ENCODE measurements at regions not wholly inside any gene's neighbourhood (a gene's known extent, or its start where the extent isn't known, plus 50 kb on each side); places are given as distances from the start of the nearest gene placed in this dataset.
"Not testable (repeated sequence)": the region's sequence is repeated elsewhere in the genome, so short reads cannot be mapped to it uniquely, and the experiment has no call there.

DNA sequence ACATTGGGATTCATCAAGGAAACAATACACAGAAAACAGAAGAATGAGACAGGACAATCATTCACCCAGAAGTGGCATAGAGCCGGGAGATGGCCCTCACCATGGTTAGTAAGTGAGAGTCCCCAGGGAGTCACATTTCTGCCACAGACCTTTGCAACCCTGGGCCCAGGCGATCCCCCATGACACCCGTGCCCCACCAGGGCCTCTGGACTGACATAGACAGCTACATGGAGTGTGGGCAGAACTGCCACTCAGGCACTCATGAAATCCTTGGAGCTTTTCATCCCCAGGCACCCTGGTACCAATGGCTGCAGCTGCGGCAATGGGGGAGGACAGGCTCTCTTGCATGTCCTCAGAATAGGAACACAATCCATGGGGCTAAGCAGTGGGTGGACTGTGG is 174.5 kb upstream of the TRPC4 start:
- DNase-seq (ENCODE audit: missing footprints) (no peak), ATAC-seq (no peak)
- intact Hi-C loops (cut with DNase I) = loop anchor here (10.0 kb wide), 1 partner anchor 169 kb away; no protein-coding TSS in a partner anchor

- ATAC-seq = no peak
- intact Hi-C loops (cut with DNase I) = loop anchor here (10.0 kb wide), 1 partner anchor 168 kb away; no protein-coding TSS in a partner anchor
- DNase-seq (ENCODE audit: missing footprints) = no peak
These were observed 173.2 kb upstream of the TRPC4 start for GRCh38 chr13:38042771-38043170.

DNA sequence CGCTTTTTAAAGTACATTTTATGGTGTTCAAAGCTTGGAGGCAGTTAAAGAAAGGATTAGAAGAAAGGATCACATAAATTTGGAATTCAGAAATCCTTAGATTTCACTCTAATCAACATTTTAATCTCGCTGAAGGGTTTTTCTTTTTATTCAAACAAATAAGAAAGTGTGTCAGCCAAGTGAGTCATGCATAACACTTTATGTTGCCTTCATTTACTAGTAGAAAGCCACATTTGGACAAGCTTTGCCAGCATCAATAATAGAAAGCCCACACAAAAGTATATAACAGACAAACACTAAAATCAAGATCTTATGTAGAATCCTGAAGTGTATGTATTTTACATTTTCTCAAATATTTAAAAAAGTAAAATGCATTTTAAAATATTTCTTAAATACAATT is 154.9 kb upstream of the TRPC4 start:
- DNase-seq (ENCODE audit: missing footprints) (no peak), ATAC-seq (no peak)
- intact Hi-C loops (cut with DNase I) = no loop called here

DNA sequence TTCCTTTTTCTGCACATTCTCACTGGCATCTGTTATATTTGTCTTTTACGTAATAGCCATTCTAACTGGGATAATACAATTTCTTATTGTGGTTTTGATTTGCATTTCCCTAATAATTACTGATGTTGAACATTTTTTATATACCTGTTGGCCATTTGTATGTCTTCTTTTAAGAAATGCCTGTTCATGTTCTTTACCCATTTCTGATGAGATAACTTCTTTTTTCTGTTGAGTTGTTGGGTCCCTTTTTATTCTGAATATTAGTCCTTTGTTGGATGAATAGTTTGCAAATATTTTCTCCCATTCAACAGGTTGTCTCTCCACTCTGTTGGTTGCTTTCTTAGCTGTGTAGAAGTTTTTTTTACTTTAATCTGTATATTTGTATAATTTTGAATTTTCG is 147.7 kb upstream of the TRPC4 start:
- DNase-seq (ENCODE audit: missing footprints) = no peak
- no peak for ATAC-seq
- intact Hi-C loops (cut with DNase I) = no loop called here

DNA sequence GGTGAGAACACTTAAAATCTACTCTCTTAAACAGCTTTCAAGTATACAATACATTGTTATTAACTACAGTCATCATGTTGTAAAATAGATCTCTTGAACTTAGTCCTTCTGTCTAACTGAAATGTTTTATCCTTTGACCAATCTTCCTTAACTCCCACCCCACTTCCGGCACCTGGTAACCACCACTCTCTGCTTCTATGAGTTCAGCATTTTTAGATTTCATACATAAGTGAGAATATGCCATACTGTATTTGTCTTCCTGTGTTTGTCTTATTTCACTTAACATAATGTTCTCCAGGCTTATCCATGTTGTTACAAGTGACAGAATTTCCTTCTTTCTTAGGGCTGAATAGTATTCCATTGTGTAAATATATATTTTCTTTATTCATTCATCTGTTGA is 144.1 kb upstream of the TRPC4 start:
- ATAC-seq = no peak
- intact Hi-C loops (cut with DNase I) = no loop called here
- DNase-seq (ENCODE audit: missing footprints) = no peak

DNA sequence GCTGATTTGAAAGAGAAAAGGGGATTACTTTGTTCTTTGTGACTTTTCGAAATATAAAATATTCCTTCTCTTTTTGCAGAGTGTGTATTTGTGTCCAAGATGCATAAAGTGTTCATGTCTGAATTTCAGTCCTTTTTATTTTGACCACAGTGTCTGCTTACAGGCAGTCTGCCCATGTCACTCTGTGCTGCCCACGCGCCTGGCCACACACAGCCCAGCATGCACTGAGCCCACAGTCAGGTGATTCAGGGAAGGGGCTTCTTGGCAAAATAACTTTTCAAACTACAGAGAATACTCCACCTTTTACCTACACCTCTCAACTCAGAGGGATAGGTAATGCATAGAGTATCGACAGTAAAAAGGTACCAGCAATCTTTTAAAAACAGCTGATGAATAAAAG is 142.5 kb upstream of the TRPC4 start:
- intact Hi-C loops (cut with DNase I) = no loop called here
- ATAC-seq (no peak), DNase-seq (ENCODE audit: missing footprints) (no peak)

DNA sequence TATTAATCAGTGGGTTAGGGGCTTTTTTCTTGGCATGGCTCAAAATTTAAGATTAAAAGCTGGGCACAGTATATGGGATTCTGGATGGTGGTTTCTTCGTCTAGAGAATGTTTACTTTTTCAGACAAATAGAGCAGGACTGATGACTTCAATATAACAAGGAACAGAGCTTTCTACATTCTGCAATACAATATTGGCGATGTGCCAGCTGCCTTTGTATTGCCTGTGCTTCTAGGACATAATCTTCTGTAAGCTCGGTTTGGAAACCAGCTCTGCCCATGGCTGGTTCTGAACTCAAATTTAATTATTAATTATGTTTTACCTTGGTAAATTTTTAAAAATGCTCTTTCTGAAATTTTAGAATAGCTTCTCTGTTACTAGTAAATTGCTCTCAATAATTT is 139.1 kb upstream of the TRPC4 start:
- DNase-seq (ENCODE audit: missing footprints) (no peak), ATAC-seq (no peak)
- intact Hi-C loops (cut with DNase I) = no loop called here

GRCh38 chr13:38002606-38003005 is 133.0 kb upstream of the TRPC4 start:
- intact Hi-C loops (cut with DNase I) = no loop called here
- DNase-seq (ENCODE audit: missing footprints) (no peak), ATAC-seq (no peak)

GRCh38 chr13:37997641-37998040 is 128.1 kb upstream of the TRPC4 start:
- intact Hi-C loops (cut with DNase I) = no loop called here
- DNase-seq (ENCODE audit: missing footprints) (no peak), ATAC-seq (no peak)

- ATAC-seq (no peak), DNase-seq (ENCODE audit: missing footprints) (no peak)
- intact Hi-C loops (cut with DNase I) = no loop called here
These were observed 125.5 kb upstream of the TRPC4 start for GRCh38 chr13:37995092-37995491.

DNA sequence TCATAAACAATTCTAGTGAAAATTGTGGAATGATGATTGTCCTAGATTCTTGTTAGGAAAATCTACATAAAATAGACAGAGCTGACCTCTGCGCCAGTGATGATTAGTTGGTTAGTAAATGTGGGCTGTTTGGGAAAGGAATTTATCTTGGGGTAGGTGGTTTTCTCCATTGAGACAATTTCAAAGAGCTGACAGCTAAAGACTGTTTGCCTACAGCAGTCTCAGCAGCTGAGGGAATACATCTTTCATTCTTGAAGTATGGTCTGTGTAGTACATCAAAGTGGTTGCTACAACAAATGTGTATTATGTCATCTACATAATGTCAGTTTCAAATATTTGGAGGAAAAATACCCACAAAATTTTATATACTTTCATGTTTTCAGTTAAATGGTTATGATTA is 117.2 kb upstream of the TRPC4 start:
- DNase-seq (ENCODE audit: missing footprints) (no peak), ATAC-seq (no peak)
- intact Hi-C loops (cut with DNase I) = no loop called here

DNA sequence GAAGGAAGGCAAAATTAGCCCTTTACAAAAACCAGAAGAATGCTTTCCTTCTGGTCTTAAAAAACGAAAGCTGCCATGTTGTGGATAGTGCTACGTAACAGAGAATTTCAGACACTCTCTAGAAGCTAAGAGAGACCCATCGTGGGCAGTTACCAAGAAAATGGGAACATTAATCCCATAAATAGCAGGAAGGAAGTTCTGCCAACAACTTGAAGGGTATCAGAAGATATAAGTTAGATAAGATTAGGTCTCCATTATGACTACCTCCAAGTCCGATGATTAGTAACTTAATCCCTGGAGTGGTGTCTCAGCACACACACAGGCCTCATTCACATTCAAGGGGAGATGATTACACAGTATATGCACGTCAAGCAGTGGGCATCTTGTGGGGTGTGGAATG is 115.7 kb upstream of the TRPC4 start:
- ATAC-seq (no peak), DNase-seq (ENCODE audit: missing footprints) (no peak)
- intact Hi-C loops (cut with DNase I) = no loop called here

DNA sequence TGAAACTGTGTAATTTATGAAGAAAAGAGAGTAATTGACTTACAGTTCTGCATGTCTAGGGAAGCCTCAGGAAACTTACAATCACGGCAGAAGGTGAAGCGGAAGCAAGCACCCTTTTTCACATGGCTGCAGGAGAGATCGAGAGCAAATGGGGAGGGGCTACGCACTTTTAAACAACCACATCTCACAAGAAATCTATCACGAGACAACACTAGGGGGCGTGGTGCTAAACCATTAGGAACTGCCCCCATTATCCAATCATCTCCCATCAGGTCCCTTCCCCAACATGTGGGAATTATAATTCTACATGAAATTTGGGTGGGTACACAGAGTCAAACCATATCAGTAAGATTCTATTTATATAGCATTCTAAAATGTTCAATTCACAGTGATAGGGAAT is 114.8 kb upstream of the TRPC4 start:
- intact Hi-C loops (cut with DNase I) = no loop called here
- DNase-seq (ENCODE audit: missing footprints) (no peak), ATAC-seq (no peak)

DNA sequence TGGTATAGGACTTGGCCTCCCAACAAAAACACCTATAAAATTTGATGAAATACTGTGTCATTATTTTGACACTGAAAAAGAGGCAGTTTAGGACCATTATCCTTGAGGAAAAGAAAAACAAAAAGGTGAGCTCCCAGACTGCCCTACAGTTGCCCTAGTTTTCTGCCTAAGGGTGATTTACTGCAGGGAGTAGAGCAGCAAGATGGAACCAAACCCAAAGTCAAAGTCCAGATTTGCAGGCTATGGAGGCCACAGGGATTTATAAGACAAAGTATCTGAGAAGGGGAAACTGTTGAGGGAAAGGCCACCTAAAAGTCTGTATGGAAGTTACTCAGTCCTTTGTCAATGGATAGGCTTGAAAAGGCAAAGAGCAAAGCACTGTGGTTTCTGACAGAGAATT is 112.4 kb upstream of the TRPC4 start:
- ATAC-seq = no peak
- intact Hi-C loops (cut with DNase I) = no loop called here

GRCh38 chr13:37978680-37979079 is 109.1 kb upstream of the TRPC4 start:
- no peak for DNase-seq (ENCODE audit: missing footprints)
- ATAC-seq = no peak
- intact Hi-C loops (cut with DNase I) = no loop called here

More for the DNA sequence above, 112.4 kb upstream of the TRPC4 start:
- DNase-seq (ENCODE audit: missing footprints) = no peak

GRCh38 chr13:37968555-37968954 is 99.0 kb upstream of the TRPC4 start:
- intact Hi-C loops (cut with DNase I) = no loop called here
- ATAC-seq (no peak), DNase-seq (ENCODE audit: missing footprints) (no peak)

GRCh38 chr13:37966266-37966665 is 96.7 kb upstream of the TRPC4 start:
- DNase-seq (ENCODE audit: missing footprints) (no peak), ATAC-seq (no peak)
- intact Hi-C loops (cut with DNase I) = no loop called here

- intact Hi-C loops (cut with DNase I) = no loop called here
- ATAC-seq = no peak
- DNase-seq (ENCODE audit: missing footprints) = no peak
These were observed 90.9 kb upstream of the TRPC4 start for GRCh38 chr13:37960427-37960826.

- DNase-seq (ENCODE audit: missing footprints) (no peak), ATAC-seq (no peak)
- intact Hi-C loops (cut with DNase I) = no loop called here
These were observed 89.7 kb upstream of the TRPC4 start for GRCh38 chr13:37959284-37959683.

DNA sequence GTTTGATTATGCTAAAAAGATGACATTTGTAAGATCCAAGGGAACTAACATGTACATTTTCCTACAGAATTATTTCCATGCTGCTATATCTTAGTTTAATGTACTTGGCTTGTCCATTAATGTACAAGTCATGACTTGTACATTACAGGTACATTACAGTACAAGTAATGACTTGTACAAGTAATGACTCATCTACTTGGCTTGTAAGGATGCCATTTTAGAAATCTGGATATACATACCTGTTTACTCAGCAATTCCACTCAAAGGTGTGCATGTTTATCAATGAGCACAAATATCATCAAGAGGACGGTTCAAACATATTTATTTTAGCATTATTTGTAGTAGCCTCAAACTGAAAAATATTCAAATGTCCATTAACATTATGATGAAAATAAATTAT is 87.0 kb upstream of the TRPC4 start:
- no peak for ATAC-seq
- intact Hi-C loops (cut with DNase I) = no loop called here

GRCh38 chr13:37954597-37954996 is 85.0 kb upstream of the TRPC4 start:
- intact Hi-C loops (cut with DNase I); DNase-seq (ENCODE audit: missing footprints); ATAC-seq: not testable (repeated sequence)

More for the DNA sequence above, 87.0 kb upstream of the TRPC4 start:
- DNase-seq (ENCODE audit: missing footprints) = no peak

DNA sequence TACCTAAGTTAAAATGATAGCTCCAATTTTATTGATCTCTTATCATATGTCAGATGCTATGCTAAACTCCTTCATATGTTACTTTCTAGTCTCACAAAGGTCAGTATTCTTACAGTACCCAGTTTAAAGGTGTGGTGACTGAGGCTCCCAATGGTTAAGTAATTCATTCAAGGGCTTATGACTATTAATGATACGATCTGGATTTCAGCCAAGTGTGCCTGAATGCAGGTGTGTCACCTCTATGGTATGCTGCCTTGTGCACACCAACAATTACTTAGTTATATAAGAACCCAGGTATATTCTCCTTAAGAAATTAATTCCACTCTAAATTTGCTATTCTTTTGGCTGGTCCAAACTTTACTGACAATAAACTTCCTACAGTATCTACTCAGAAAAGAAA is 84.6 kb upstream of the TRPC4 start:
- intact Hi-C loops (cut with DNase I) = no loop called here
- ATAC-seq = no peak
- DNase-seq (ENCODE audit: missing footprints) = no peak
